ENCODE measurements at regions not wholly inside any gene's neighbourhood (a gene's known extent, or its start where the extent isn't known, plus 50 kb on each side); places are given as distances from the start of the nearest gene placed in this dataset.

DNA sequence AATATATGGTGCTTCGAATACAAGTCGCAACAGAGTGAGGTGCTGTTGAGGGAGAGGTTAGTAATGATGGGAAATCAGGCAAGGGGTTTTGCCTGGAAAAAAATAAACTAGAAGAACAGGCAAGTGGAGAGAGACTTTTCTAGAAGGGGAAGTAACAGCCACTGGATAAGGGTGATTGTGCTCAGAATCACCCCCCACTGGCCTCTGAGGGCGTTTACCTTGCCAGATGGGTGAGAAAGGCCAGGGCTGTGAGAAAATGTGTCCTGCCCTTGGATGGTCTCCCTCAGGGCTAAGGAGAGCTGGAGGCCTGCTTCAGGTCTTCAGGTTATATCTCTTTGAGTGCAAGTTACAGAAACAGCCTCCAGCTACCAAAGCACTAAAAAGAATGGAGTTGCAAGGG lies 151.8 kb downstream of the MEX3B start:
- no peaks in the 10 kb centered on the region for H3K27me3 ChIP-seq
- intact Hi-C loops (cut with DNase I; ENCODE audit: low total_unique reads): no loop called here
- H3K36me3 ChIP-seq: no peaks in the 10 kb centered on the region
- H3K4me3 ChIP-seq: no peak overlapping the region
- no peaks in the 10 kb centered on the region for H3K9me3 ChIP-seq
- DNase-seq (ENCODE audit: low spot score in 2 of 2): no peak
- H3K4me1 ChIP-seq: no peaks in the 10 kb centered on the region
- TF ChIP-seq POLR2A (IDR thresholded peaks at IDR 0.05): no peak
- no peak for TF ChIP-seq POLR2AphosphoS5 (IDR thresholded peaks at IDR 0.05)
- TF ChIP-seq, protein P1, sequence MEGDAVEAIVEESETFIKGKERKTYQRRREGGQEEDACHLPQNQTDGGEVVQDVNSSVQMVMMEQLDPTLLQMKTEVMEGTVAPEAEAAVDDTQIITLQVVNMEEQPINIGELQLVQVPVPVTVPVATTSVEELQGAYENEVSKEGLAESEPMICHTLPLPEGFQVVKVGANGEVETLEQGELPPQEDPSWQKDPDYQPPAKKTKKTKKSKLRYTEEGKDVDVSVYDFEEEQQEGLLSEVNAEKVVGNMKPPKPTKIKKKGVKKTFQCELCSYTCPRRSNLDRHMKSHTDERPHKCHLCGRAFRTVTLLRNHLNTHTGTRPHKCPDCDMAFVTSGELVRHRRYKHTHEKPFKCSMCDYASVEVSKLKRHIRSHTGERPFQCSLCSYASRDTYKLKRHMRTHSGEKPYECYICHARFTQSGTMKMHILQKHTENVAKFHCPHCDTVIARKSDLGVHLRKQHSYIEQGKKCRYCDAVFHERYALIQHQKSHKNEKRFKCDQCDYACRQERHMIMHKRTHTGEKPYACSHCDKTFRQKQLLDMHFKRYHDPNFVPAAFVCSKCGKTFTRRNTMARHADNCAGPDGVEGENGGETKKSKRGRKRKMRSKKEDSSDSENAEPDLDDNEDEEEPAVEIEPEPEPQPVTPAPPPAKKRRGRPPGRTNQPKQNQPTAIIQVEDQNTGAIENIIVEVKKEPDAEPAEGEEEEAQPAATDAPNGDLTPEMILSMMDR (IDR thresholded peaks at IDR 0.05): no peak
- no peak overlapping the region for H3K27ac ChIP-seq

DNA sequence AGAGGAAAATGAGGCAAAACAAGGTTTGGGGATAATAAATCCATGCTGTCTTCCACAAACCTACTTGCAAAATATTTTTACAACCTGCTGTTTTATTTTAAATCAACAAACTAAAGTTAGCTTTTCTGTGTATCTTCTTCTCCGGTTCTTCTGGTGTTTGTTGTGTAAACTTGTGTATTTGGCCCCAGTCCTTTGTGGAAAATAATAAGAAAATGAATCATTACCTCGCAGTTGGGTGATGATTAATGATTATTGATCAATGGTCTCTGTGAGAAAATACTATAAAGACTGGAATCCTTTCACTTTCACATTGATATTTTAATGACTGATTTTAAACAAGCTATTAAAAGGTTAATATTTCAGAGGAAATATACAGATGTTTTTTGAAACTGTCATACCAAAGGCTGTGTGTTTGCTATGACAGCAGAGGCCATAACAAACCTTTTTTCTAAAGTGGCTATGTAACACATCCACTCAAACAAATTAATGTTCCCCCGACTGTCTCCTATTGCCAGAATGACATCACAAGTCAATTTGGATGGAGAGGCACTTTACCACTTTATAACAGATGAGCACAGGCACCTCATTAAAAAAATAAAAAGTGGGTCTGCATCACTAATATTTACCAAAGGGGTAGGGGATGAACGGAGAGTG lies 152.5 kb downstream of the MEX3B start:
- intact Hi-C loops (cut with DNase I; ENCODE audit: low total_unique reads): no loop called here
- TF ChIP-seq POLR2AphosphoS5 (IDR thresholded peaks at IDR 0.05): no peak
- TF ChIP-seq, protein P1 (IDR thresholded peaks at IDR 0.05): no peak
- TF ChIP-seq POLR2A (IDR thresholded peaks at IDR 0.05): no peak
- no peak overlapping the region for H3K27ac ChIP-seq
- no peak overlapping the region for H3K4me3 ChIP-seq
- H3K4me1 ChIP-seq: no peaks in the 10 kb centered on the region
- no peaks in the 10 kb centered on the region for H3K36me3 ChIP-seq
- no peak for DNase-seq (ENCODE audit: low spot score in 2 of 2)
- H3K9me3 ChIP-seq: no peaks in the 10 kb centered on the region
- H3K27me3 ChIP-seq: no peaks in the 10 kb centered on the region

DNA sequence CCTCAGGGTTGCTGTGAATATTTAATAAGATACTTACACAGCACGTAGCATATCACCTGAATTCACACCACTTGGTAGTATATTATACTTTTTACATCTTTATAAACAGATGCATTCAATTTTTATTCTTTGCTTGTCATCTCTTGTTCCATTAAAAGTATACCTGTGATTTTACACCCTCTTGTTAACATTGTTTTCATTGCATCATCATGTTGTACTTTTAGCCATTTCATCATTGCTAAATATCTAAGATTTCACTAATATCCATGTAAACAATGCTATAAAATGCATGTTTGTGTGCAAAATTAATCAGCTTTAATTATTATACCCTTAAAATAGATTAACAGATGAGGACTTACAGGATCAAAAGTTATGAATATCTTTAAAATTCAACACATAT lies 155.3 kb downstream of the MEX3B start:
- Histone ChIP-seq H3K9me3 (no peaks in the 10 kb centered on the region), H3K36me3 (no peaks in the 10 kb centered on the region), H3K27me3 (no peaks in the 10 kb centered on the region), H3K4me1 (peaks cover 0 to 3% of the 10 kb centered on the region in 2 donors), H3K4me3 (no peak overlapping the region), H3K27ac (no peak overlapping the region)
- no peak for TF ChIP-seq POLR2AphosphoS5 (IDR thresholded peaks at IDR 0.05)
- TF ChIP-seq, protein P1 (IDR thresholded peaks at IDR 0.05): no peak
- no peak for TF ChIP-seq POLR2A (IDR thresholded peaks at IDR 0.05)
- intact Hi-C loops (cut with DNase I; ENCODE audit: low total_unique reads): no loop called here
- no peak for DNase-seq (ENCODE audit: low spot score in 2 of 2)

DNA sequence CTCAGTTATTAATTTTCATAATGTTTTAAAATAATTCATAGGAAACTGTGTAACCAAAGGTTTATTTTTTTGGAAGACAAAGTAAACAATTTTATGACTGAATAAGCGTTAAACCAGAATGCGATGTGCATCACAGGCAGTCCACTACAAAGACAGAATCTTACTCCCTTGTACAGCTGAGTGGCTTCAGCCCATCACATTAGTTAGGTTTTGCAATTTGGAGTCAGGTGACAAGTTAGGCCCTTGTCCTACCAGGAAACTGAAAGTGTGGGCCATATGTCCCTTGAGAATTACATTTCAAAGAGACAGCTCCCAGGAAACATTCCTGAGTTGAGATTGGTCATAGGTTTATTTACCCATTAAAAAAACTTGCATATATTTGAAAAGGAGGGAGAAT lies 156.3 kb downstream of the MEX3B start:
- intact Hi-C loops (cut with DNase I; ENCODE audit: low total_unique reads): no loop called here
- TF ChIP-seq POLR2A (IDR thresholded peaks at IDR 0.05) (no peak), POLR2AphosphoS5 (IDR thresholded peaks at IDR 0.05) (no peak)
- TF ChIP-seq, protein P1 (IDR thresholded peaks at IDR 0.05): no peak
- Histone ChIP-seq H3K36me3 (no peaks in the 10 kb centered on the region), H3K27me3 (no peaks in the 10 kb centered on the region), H3K27ac (no peak overlapping the region), H3K4me1 (peaks cover 0 to 3% of the 10 kb centered on the region in 2 donors), H3K9me3 (no peaks in the 10 kb centered on the region), H3K4me3 (no peak overlapping the region)
- no peak for DNase-seq (ENCODE audit: low spot score in 2 of 2)

DNA sequence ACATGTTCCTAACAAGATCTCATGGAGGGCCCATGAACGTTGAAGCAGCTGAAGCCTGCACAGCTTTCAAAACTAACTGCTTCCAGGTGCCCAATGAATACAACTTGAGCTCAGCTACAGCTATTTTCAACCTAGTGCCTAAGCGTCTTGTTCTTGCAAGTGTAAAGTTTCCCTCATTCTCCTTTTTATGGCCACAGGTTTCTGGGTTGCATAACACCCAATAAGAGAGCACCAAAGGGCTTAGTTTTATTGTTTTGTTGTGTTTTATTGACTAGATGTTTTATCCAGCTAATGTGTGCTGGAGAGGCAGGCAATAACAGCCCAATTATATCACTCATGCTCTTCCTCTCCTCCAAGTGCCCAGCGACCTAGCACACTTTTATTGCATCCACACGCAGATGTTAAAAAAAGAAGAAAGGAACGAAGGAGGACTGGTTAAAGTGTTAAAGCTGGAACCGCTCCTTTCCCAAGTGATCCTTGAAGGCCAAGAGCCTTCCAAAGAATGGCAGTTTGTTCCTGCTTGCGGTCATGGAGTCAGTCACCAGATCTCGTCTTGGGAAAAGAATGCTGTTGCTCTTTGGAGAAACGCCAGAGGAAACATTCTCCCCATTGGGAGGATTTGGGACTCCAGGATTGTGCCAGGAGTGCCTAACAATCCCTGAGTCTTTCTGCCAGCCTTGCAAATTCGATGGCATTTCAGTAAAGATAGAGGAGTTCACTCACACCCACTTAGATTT lies 156.9 kb downstream of the MEX3B start:
- no peak overlapping the region for H3K4me3 ChIP-seq
- H3K27ac ChIP-seq: no peak overlapping the region
- H3K9me3 ChIP-seq: no peaks in the 10 kb centered on the region
- peaks cover 0 to 3% of the 10 kb centered on the region in 2 donors for H3K4me1 ChIP-seq
- no peaks in the 10 kb centered on the region for H3K27me3 ChIP-seq
- intact Hi-C loops (cut with DNase I; ENCODE audit: low total_unique reads): no loop called here
- TF ChIP-seq, protein P1 (IDR thresholded peaks at IDR 0.05): no peak
- TF ChIP-seq POLR2AphosphoS5 (IDR thresholded peaks at IDR 0.05) (no peak), POLR2A (IDR thresholded peaks at IDR 0.05) (no peak)
- H3K36me3 ChIP-seq: no peaks in the 10 kb centered on the region
- no peak for DNase-seq (ENCODE audit: low spot score in 2 of 2)

All from breast epithelium (tissue), 4 donors.